ENCODE measurements at regions not wholly inside any gene's neighbourhood (a gene's known extent, or its start where the extent isn't known, plus 50 kb on each side); places are given as distances from the start of the nearest gene placed in this dataset.

- TF ChIP-seq CTCF (IDR thresholded peaks at IDR 0.05) (no peak), POLR2A (IDR thresholded peaks at IDR 0.05) (no peak), POLR2AphosphoS5 (IDR thresholded peaks at IDR 0.05) (no peak)
Measured at GRCh38 chr6:87858440-87858839, 156.4 kb upstream of the AKIRIN2 start.

Measured in breast epithelium (tissue), 3 donors.